GM19351 (cell line): ENCODE measurements at regions not wholly inside any gene's neighbourhood (a gene's known extent, or its start where the extent isn't known, plus 50 kb on each side); places are given as distances from the start of the nearest gene placed in this dataset.

Experiments used
- ATAC-seq: cut with Tn5 transposase; IDR thresholded peaks from one replicate; pipeline ENCODE4 v1.9.1; 2021; ENCODE audit warnings: mild to moderate bottlenecking, moderate library complexity; ENCODE audit not compliant: unreplicated experiment

- ATAC-seq, result no peak
These were observed 64.3 kb downstream of the MRPL14 start for GRCh38 chr6:44062771-44063560.

- no peak for ATAC-seq
These were observed 65.0 kb downstream of the MRPL14 start for GRCh38 chr6:44062105-44062770.

GRCh38 chr6:44061375-44062104 is 65.7 kb downstream of the MRPL14 start:
- ATAC-seq, result no peak

- ATAC-seq, result no peak
These were observed 66.5 kb downstream of the MRPL14 start for GRCh38 chr6:44060612-44061374.

GRCh38 chr6:44059359-44060346 is 67.6 kb downstream of the MRPL14 start:
- ATAC-seq, result no peak

GRCh38 chr6:44058617-44059358 is 68.5 kb downstream of the MRPL14 start:
- ATAC-seq, result peak; percentile 81

- no peak for ATAC-seq
These were observed 69.2 kb downstream of the MRPL14 start for GRCh38 chr6:44057931-44058616.

GRCh38 chr6:44057238-44057930 is 69.9 kb downstream of the MRPL14 start:
- no peak for ATAC-seq

- ATAC-seq, result no peak
These were observed 70.6 kb downstream of the MRPL14 start for GRCh38 chr6:44056392-44057237.

- no peak for ATAC-seq
These were observed 72.3 kb downstream of the MRPL14 start for GRCh38 chr6:44054721-44055559.

GRCh38 chr6:44053760-44054556 is 73.3 kb downstream of the MRPL14 start:
- ATAC-seq, result no peak

GRCh38 chr6:44053106-44053756 is 74.0 kb downstream of the MRPL14 start:
- ATAC-seq, result no peak

GRCh38 chr6:44052419-44053023 is 74.7 kb downstream of the MRPL14 start:
- no peak for ATAC-seq

- no peak for ATAC-seq
These were observed 75.7 kb downstream of the MRPL14 start for GRCh38 chr6:44051515-44051914.
